ENCODE measurements at regions not wholly inside any gene's neighbourhood (a gene's known extent, or its start where the extent isn't known, plus 50 kb on each side); places are given as distances from the start of the nearest gene placed in this dataset.

GRCh38 chr22:48866906-48867681 is 960.6 kb downstream of the BRD1 start:
- H3K4me1 ChIP-seq (ENCODE audit: control insufficient read depth in 1 of 2, insufficient read depth in 2 of 2, low read length in 2 of 2) = no peaks in the 10 kb centered on the region
- H3K36me3 ChIP-seq (ENCODE audit: control insufficient read depth in 1 of 2, insufficient read depth in 2 of 2, low read length in 2 of 2) = no peaks in the 10 kb centered on the region
- H3K27me3 ChIP-seq (ENCODE audit: control insufficient read depth in 1 of 2, insufficient read depth in 2 of 2, low read length in 2 of 2) = peaks cover under 1 to 4% of the 10 kb centered on the region in 2 donors
- H3K9ac ChIP-seq (ENCODE audit: low read depth in 1 of 2, low read length in 2 of 2) = no peak overlapping the region
- no peak overlapping the region for H3K4me3 ChIP-seq (ENCODE audit: low read depth in 1 of 2, low read length in 2 of 2)
- H3K27ac ChIP-seq (ENCODE audit: low read depth, low read length) = no peak overlapping the region
- H3K9me3 ChIP-seq (ENCODE audit: control insufficient read depth in 1 of 2, low read length in 2 of 2) = no peaks in the 10 kb centered on the region

- no peak overlapping the region for H3K27ac ChIP-seq (ENCODE audit: low read depth, low read length)
- no peak overlapping the region for H3K4me3 ChIP-seq (ENCODE audit: low read depth in 1 of 2, low read length in 2 of 2)
- H3K4me1 ChIP-seq (ENCODE audit: control insufficient read depth in 1 of 2, insufficient read depth in 2 of 2, low read length in 2 of 2) = no peaks in the 10 kb centered on the region
- H3K9ac ChIP-seq (ENCODE audit: low read depth in 1 of 2, low read length in 2 of 2) = no peak overlapping the region
- H3K9me3 ChIP-seq (ENCODE audit: control insufficient read depth in 1 of 2, low read length in 2 of 2) = no peaks in the 10 kb centered on the region
- H3K27me3 ChIP-seq (ENCODE audit: control insufficient read depth in 1 of 2, insufficient read depth in 2 of 2, low read length in 2 of 2) = peaks cover 0 to 4% of the 10 kb centered on the region in 2 donors
- H3K36me3 ChIP-seq (ENCODE audit: control insufficient read depth in 1 of 2, insufficient read depth in 2 of 2, low read length in 2 of 2) = no peaks in the 10 kb centered on the region
These were observed 962.9 kb downstream of the BRD1 start for GRCh38 chr22:48864748-48865147.

GRCh38 chr22:48863965-48864528 is 963.6 kb downstream of the BRD1 start:
- Histone ChIP-seq H3K4me1 (ENCODE audit: control insufficient read depth in 1 of 2, insufficient read depth in 2 of 2, low read length in 2 of 2) (no peaks in the 10 kb centered on the region), H3K27me3 (ENCODE audit: control insufficient read depth in 1 of 2, insufficient read depth in 2 of 2, low read length in 2 of 2) (peaks cover 0 to 4% of the 10 kb centered on the region in 2 donors), H3K27ac (ENCODE audit: low read depth, low read length) (no peak overlapping the region), H3K9me3 (ENCODE audit: control insufficient read depth in 1 of 2, low read length in 2 of 2) (no peaks in the 10 kb centered on the region), H3K4me3 (ENCODE audit: low read depth in 1 of 2, low read length in 2 of 2) (no peak overlapping the region), H3K9ac (ENCODE audit: low read depth in 1 of 2, low read length in 2 of 2) (no peak overlapping the region), H3K36me3 (ENCODE audit: control insufficient read depth in 1 of 2, insufficient read depth in 2 of 2, low read length in 2 of 2) (no peaks in the 10 kb centered on the region)

- Histone ChIP-seq H3K4me1 (ENCODE audit: control insufficient read depth in 1 of 2, insufficient read depth in 2 of 2, low read length in 2 of 2) (no peaks in the 10 kb centered on the region), H3K27me3 (ENCODE audit: control insufficient read depth in 1 of 2, insufficient read depth in 2 of 2, low read length in 2 of 2) (peaks cover 0 to 4% of the 10 kb centered on the region in 2 donors), H3K27ac (ENCODE audit: low read depth, low read length) (no peak overlapping the region), H3K36me3 (ENCODE audit: control insufficient read depth in 1 of 2, insufficient read depth in 2 of 2, low read length in 2 of 2) (no peaks in the 10 kb centered on the region), H3K9ac (ENCODE audit: low read depth in 1 of 2, low read length in 2 of 2) (no peak overlapping the region), H3K4me3 (ENCODE audit: low read depth in 1 of 2, low read length in 2 of 2) (no peak overlapping the region), H3K9me3 (ENCODE audit: control insufficient read depth in 1 of 2, low read length in 2 of 2) (no peaks in the 10 kb centered on the region)
These were observed 967.1 kb downstream of the BRD1 start for GRCh38 chr22:48860557-48860956.

GRCh38 chr22:48858856-48859255 is 968.8 kb downstream of the BRD1 start:
- no peaks in the 10 kb centered on the region for H3K9me3 ChIP-seq (ENCODE audit: control insufficient read depth in 1 of 2, low read length in 2 of 2)
- H3K27ac ChIP-seq (ENCODE audit: low read depth, low read length) = no peak overlapping the region
- no peaks in the 10 kb centered on the region for H3K4me1 ChIP-seq (ENCODE audit: control insufficient read depth in 1 of 2, insufficient read depth in 2 of 2, low read length in 2 of 2)
- H3K9ac ChIP-seq (ENCODE audit: low read depth in 1 of 2, low read length in 2 of 2) = no peak overlapping the region
- H3K4me3 ChIP-seq (ENCODE audit: low read depth in 1 of 2, low read length in 2 of 2) = no peak overlapping the region
- no peaks in the 10 kb centered on the region for H3K27me3 ChIP-seq (ENCODE audit: control insufficient read depth in 1 of 2, insufficient read depth in 2 of 2, low read length in 2 of 2)
- H3K36me3 ChIP-seq (ENCODE audit: control insufficient read depth in 1 of 2, insufficient read depth in 2 of 2, low read length in 2 of 2) = no peaks in the 10 kb centered on the region

GRCh38 chr22:48858121-48858520 is 969.6 kb downstream of the BRD1 start:
- no peak overlapping the region for H3K9ac ChIP-seq (ENCODE audit: low read depth in 1 of 2, low read length in 2 of 2)
- H3K27me3 ChIP-seq (ENCODE audit: control insufficient read depth in 1 of 2, insufficient read depth in 2 of 2, low read length in 2 of 2) = no peaks in the 10 kb centered on the region
- H3K9me3 ChIP-seq (ENCODE audit: control insufficient read depth in 1 of 2, low read length in 2 of 2) = no peaks in the 10 kb centered on the region
- H3K27ac ChIP-seq (ENCODE audit: low read depth, low read length) = no peak overlapping the region
- H3K4me3 ChIP-seq (ENCODE audit: low read depth in 1 of 2, low read length in 2 of 2) = no peak overlapping the region
- H3K4me1 ChIP-seq (ENCODE audit: control insufficient read depth in 1 of 2, insufficient read depth in 2 of 2, low read length in 2 of 2) = no peaks in the 10 kb centered on the region
- H3K36me3 ChIP-seq (ENCODE audit: control insufficient read depth in 1 of 2, insufficient read depth in 2 of 2, low read length in 2 of 2) = no peaks in the 10 kb centered on the region

GRCh38 chr22:48857202-48857805 is 970.4 kb downstream of the BRD1 start:
- Histone ChIP-seq H3K4me1 (ENCODE audit: control insufficient read depth in 1 of 2, insufficient read depth in 2 of 2, low read length in 2 of 2) (no peaks in the 10 kb centered on the region), H3K36me3 (ENCODE audit: control insufficient read depth in 1 of 2, insufficient read depth in 2 of 2, low read length in 2 of 2) (no peaks in the 10 kb centered on the region), H3K27ac (ENCODE audit: low read depth, low read length) (no peak overlapping the region), H3K27me3 (ENCODE audit: control insufficient read depth in 1 of 2, insufficient read depth in 2 of 2, low read length in 2 of 2) (no peaks in the 10 kb centered on the region), H3K9ac (ENCODE audit: low read depth in 1 of 2, low read length in 2 of 2) (no peak overlapping the region), H3K4me3 (ENCODE audit: low read depth in 1 of 2, low read length in 2 of 2) (no peak overlapping the region), H3K9me3 (ENCODE audit: control insufficient read depth in 1 of 2, low read length in 2 of 2) (no peaks in the 10 kb centered on the region)

- no peak overlapping the region for H3K27ac ChIP-seq (ENCODE audit: low read depth, low read length)
- no peak overlapping the region for H3K9ac ChIP-seq (ENCODE audit: low read depth in 1 of 2, low read length in 2 of 2)
- no peaks in the 10 kb centered on the region for H3K27me3 ChIP-seq (ENCODE audit: control insufficient read depth in 1 of 2, insufficient read depth in 2 of 2, low read length in 2 of 2)
- no peaks in the 10 kb centered on the region for H3K4me1 ChIP-seq (ENCODE audit: control insufficient read depth in 1 of 2, insufficient read depth in 2 of 2, low read length in 2 of 2)
- no peaks in the 10 kb centered on the region for H3K36me3 ChIP-seq (ENCODE audit: control insufficient read depth in 1 of 2, insufficient read depth in 2 of 2, low read length in 2 of 2)
- no peaks in the 10 kb centered on the region for H3K9me3 ChIP-seq (ENCODE audit: control insufficient read depth in 1 of 2, low read length in 2 of 2)
- H3K4me3 ChIP-seq (ENCODE audit: low read depth in 1 of 2, low read length in 2 of 2) = no peak overlapping the region
These were observed 971.4 kb downstream of the BRD1 start for GRCh38 chr22:48856308-48856615.

- Histone ChIP-seq H3K27ac (ENCODE audit: low read depth, low read length) (no peak overlapping the region), H3K36me3 (ENCODE audit: control insufficient read depth in 1 of 2, insufficient read depth in 2 of 2, low read length in 2 of 2) (no peaks in the 10 kb centered on the region), H3K4me1 (ENCODE audit: control insufficient read depth in 1 of 2, insufficient read depth in 2 of 2, low read length in 2 of 2) (no peaks in the 10 kb centered on the region), H3K27me3 (ENCODE audit: control insufficient read depth in 1 of 2, insufficient read depth in 2 of 2, low read length in 2 of 2) (no peaks in the 10 kb centered on the region), H3K9me3 (ENCODE audit: control insufficient read depth in 1 of 2, low read length in 2 of 2) (no peaks in the 10 kb centered on the region), H3K4me3 (ENCODE audit: low read depth in 1 of 2, low read length in 2 of 2) (no peak overlapping the region), H3K9ac (ENCODE audit: low read depth in 1 of 2, low read length in 2 of 2) (no peak overlapping the region)
These were observed 971.9 kb downstream of the BRD1 start for GRCh38 chr22:48855593-48856307.

GRCh38 chr22:48855013-48855412 is 972.7 kb downstream of the BRD1 start:
- Histone ChIP-seq H3K36me3 (ENCODE audit: control insufficient read depth in 1 of 2, insufficient read depth in 2 of 2, low read length in 2 of 2) (no peaks in the 10 kb centered on the region), H3K27me3 (ENCODE audit: control insufficient read depth in 1 of 2, insufficient read depth in 2 of 2, low read length in 2 of 2) (no peaks in the 10 kb centered on the region), H3K9ac (ENCODE audit: low read depth in 1 of 2, low read length in 2 of 2) (no peak overlapping the region), H3K9me3 (ENCODE audit: control insufficient read depth in 1 of 2, low read length in 2 of 2) (no peaks in the 10 kb centered on the region), H3K4me1 (ENCODE audit: control insufficient read depth in 1 of 2, insufficient read depth in 2 of 2, low read length in 2 of 2) (no peaks in the 10 kb centered on the region), H3K27ac (ENCODE audit: low read depth, low read length) (no peak overlapping the region), H3K4me3 (ENCODE audit: low read depth in 1 of 2, low read length in 2 of 2) (no peak overlapping the region)

All from duodenal mucosa (tissue), 2 donors.